NCI-H526 (cell line): ENCODE measurements at regions not wholly inside any gene's neighbourhood (a gene's known extent, or its start where the extent isn't known, plus 50 kb on each side); places are given as distances from the start of the nearest gene placed in this dataset.
"Not testable (repeated sequence)": the region's sequence is repeated elsewhere in the genome, so short reads cannot be mapped to it uniquely, and the experiment has no call there.

ENCODE experiments used
- DNase-seq, 2 experiments: peaks; one replicate each; lab custom pipeline; 2025; lab: John Stamatoyannopoulos, UW

DNA sequence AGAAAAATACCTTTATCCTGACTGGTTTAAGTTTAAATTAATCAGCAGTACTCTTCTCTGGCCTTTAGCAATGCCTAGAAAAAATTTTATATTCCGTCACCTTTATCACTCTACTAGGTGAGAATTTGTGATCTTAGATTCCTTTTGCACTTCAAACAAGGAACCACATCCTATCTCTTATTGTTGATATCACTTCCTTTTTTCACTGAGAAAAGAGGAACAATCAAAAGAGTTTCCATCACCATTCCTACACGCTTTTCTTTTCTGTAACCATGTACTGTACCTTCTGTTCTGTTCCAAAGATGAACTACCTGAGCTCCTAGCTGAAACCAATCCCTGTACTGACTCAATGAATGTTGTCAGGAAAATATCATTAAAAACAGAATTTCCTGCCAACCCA is 1379.0 kb upstream of the MIR17HG start:
- DNase-seq: no peak

DNA sequence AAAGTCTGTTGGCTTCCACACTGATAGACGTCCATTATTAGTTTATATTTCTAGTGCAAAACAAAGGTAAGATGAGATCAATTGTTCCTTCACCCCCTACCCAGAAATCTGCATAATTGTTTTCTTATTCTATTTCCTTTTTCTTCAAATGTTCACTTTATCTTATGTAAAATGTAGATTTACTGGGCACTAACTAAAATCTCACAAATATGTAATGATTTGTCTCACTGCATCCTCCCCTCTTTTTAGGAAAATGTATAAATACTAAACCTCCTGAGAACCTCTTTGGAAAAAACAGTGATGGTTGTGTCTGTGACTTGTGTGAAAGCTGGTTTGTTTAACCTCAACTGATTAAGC is 1377.2 kb upstream of the MIR17HG start:
- no peak for DNase-seq

DNA sequence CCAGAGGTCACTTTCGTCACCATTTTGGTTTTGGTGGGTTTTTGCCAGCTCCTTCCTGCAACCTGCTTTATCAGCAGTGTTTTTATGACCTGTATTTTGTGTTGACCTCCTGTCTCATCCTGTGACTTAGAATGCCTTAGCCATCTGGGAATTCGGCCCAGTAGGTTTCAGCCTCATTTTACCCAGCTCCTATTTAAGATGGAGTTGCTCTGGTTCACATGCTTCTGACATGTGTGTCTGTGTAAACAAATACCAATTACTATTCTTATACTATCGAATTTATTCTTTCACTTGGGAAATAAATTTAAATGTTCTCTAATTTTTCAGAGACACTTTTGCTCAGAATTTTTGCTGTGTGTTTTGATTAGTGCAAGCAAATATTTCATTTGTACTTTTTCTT is 1370.3 kb upstream of the MIR17HG start:
- no peak for DNase-seq

DNA sequence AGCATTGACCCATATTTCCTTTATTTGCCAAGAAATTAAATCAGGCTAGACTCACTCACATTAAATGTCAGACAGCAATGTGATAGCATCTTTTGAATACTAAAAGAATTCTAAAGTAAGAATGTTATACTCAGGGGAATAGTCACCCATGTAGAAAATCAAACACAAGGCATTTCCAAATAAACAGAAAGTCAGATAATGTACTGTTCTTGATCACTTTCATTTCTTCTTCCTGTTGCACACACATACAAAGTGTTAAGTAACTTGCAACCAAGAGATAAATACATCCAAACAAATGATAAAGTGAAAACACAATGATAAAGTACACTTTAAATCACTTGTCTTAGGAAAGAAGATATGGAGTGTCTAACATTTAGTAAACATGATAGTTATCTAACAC is 1366.6 kb upstream of the MIR17HG start:
- no peak for DNase-seq

DNA sequence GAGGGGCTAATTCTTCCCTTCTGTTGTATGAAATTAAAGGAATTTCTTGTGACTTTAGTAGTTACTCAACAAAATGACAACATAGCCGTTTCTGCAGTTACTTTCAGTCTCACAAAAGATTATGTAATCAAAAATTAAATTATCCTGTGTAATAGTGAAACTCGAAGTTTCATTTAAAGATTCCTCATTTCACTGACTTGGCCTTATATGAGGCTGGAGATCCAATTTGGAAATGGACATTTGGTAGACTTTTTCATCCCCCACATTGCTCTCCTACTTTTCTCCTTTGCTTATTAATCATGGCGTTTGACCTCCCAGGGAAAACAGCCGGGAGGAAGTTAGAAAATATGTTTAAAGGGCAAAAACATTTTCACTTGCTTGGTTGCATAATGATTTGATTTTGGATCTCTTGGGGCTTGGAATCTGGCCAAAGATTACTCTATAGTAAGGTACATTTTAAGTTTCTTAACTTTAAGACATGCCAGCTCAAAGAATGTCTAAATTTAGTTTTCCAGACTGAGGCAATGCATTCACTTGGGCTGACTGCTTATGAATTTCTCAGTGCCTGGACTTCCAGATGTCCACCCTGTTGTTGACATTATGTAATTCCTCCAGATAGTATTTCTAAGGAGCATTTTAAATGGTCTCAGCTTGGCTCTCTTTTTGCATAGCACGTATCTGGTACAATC is 1364.9 kb upstream of the MIR17HG start:
- no peak for DNase-seq

DNA sequence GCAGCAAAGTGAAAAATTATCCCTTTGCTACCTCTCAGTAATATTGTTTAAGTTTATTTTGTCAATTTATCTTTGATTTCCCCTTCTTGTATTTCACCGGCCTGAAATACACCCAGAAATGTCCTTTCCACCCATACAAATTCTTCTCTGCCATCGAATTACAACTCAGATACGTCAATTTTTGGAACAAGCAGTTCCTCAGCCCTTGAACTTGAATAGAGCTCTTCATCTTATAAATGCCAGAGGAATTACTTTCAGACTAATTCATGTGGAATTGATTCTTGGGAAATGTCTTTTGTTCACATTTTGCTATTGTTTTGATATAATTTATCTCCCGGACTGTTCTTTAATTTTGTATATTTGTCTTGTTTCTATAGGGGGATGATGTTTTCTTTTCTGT is 1359.3 kb upstream of the MIR17HG start:
- DNase-seq: no peak

DNA sequence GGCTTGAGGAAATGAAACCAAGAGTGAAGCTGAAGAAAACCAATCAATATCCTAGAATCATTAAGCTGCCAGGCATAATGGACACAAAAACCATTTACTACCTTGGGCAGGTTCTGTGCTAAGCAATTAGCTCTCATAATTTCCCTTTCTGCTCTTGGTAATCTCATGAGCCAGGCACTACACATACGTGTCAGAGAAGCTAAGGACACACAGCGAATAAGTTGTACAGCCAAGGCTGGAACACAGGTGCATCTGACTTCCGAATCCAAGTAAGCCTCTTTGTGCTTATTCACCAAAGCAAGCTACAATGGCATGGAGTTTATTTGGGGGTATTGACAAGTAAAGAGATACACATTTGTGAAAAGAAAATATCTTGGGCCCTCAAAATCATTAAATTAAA is 1343.9 kb upstream of the MIR17HG start:
- no peak for DNase-seq

DNA sequence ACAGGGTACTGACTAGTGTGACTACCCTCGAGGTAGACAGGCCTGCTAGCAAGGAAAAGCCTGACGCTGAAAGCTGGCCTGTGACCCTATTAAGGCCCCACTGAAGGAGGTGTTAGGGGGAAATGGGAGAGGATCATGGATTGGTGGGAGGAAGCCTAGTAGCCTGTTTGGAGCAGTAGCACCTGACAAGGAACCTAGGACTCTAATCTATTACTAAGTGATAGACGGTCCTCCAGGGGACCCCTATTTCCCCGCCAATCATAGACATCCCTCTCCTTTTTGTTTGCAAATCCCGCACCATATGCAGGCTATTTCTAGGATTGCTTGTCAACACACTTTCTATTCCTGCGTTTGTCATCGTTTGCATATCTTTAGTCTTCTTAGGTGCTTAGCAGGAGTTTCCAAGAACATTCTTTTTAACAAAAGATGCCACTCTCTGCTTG is 1338.8 kb upstream of the MIR17HG start:
- DNase-seq: no peak

DNA sequence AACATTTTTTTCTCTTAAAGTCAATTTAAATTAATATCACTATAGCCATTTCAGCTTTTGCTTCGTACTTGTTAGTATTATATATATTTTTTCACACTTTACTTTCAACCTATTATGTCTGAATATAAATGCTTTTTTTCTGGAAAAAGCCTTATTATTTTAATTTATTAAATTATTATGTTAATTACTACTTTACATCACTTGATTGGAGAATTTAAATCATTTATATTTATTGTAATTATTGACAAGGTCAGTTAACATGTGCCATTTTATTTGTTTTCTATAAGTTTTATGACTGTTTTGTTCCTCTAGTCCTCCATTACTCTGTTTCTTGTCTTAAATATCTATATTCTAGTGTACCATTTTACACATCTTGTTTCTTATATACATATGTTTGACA is 1333.4 kb upstream of the MIR17HG start:
- no peak for DNase-seq

DNA sequence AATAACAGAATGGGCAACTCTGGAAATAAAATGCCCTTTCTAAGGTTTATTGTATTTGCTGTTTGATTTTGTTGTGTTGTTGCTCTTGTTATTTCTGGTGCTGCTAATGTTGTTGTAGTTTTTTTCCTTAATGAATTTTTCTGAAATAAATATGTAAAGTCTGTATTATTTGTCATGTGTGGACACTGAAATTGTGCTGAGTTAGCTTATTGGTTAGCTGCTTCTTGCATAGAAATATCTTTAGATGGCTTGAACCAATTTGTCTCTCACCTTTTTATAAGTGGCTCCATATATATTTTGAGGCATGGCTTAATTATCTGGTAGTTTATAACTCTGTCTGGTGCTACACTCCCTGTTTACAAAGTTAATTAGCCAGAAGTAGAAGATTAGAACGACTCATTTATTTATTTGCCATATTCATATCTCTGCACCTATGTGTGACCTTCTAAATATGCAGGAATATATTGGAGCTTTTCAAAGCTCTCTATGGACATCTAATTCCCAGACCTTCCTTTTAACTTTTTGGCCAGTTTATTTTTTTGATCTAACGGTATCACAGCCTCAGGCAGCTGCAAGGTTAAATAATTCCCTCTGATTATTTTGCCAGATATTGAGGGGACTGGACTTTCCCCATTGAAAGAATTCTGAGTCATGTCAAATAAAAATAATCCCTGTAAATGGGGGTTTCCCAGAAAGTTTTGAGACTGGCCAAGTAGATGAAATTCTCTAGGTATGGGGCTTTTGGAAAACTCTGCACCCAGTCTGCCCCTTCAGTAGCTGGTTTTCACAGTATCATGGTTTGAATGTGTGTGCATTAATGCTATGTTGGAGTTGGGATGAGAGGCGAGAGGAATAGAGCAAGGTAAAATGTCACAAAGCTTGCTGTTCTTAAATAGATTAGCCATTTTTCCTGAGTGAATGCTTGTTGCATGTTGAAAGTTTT is 1331.7 kb upstream of the MIR17HG start:
- no peak for DNase-seq

DNA sequence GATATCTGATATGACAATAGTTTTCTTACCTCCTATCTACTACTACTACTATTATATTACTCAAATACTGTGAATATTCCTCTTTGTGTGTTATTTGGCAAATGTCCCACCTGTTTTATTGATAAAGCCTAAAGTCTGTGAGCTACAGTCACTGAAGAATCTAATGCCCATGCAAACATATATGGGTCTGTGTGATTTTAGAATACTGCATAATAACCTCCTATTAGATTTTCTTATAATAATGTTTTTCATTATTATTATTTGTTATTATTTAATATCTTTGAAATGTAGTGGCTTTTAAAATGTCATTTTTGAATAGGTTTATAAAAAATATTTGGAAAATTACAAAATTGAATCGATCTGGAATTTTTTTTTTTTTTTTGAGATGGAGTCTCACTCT is 1330.8 kb upstream of the MIR17HG start:
- no peak for DNase-seq

DNA sequence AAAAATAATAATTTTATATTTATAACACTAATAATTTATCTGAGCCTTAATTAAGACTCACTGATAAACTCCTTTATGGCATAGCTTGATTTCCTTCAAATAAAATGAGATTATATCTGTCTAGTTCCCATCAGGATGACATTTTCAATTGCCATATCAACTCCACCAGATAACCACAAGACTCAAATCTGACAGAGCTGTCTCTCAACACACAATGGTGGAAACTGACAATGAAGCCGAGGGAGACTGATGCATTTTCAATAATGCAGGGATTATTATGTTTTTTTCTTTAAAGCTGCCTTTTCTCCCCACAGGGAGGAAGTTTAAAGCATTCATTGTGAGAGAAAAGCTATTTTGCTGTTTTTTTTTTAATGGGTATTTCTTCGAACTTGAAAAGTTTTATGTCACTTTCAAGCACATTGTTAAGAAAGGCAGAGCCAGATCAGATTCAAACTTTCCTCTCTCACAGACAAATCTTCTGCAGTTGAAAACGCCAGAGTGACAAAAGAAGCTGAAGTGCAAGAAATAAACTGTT is 1326.9 kb upstream of the MIR17HG start:
- DNase-seq: no peak

DNA sequence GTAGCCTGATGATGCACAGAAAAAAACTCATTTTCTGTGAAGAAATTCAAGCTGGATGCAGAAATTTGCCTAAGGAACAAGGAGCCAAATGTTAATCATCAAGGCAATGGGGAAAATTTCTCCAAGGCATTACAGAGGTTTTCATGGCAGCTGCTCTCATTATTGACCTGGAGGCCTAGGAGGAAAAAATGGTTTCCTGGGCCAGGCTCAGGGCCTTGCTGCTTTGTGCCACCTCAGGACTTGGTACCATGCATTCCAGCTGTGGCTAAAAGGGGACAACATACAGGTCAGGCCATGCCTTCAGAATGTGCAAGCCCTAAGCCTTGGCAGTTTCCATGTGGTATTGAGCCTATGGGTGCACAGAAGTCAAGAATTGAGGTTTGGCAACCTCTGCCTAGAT is 1320.1 kb upstream of the MIR17HG start:
- no peak for DNase-seq

DNA sequence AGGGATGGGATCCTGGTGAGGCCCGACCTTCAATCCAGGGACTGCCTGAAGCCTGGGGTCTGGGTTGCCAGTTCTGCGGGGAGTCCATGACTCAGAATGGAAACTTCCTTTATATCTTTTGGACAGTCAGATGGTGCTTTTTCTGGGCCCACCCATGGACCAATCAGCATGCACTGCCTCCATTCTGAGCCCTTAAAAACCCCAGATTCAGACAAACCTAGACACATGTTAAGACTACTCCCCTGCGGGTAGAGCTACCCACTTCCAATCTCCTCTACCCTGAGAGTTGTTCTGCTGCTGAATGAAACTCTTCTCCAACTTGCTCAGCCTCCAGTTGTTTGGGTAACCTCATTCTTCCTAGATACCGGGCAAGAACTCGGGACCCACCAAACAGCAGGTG is 1315.2 kb upstream of the MIR17HG start:
- DNase-seq: no peak

DNA sequence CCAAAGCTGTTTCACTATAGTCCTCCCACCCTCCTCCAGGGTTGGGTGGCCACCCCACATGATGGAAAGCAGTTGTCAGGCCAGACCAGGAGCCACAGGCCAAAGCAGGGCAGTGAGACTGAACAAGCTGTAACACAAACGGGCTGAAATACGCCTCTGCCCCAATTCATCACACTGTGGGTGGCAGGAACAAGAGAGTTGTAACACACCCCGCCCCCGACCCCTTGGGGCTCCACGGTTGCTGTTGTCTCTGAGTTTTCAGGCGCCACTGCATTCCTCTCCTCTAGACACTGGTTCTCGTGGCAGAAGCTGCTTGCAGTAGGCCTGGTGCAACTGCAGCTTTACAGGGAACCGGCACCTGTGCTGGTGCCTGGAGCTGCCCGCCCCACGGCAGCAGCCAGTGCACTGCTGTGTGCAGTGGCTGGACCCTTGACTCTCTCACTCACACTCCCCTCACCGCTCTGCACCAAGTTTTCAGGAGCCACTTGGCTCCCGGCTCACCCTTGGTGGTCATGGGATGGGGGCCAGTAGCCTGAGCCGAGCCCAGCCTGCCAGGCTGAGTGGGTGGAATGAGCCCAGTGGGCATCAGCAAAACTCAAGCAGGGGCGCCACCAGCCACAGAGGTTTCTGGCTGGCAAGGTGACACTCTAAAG is 1314.5 kb upstream of the MIR17HG start:
- DNase-seq: no peak

DNA sequence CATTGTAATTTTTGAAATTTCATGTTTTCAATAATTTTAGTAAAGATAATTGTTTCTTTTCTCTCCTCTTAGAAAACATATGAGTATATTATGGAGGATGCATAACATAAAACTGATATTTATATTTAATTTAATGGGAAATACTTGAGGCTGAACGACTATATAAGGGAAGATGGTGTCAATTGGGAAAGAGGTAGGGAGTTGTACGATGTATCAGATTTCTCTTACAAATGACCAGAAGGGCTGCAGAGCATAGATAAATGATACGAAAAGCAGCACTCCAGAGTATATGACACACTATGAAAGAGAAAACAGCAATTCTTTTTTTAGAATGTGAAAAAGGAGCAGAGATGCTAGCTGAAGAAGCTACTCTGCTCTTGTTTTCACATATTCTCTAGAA is 1308.0 kb upstream of the MIR17HG start:
- no peak for DNase-seq

DNA sequence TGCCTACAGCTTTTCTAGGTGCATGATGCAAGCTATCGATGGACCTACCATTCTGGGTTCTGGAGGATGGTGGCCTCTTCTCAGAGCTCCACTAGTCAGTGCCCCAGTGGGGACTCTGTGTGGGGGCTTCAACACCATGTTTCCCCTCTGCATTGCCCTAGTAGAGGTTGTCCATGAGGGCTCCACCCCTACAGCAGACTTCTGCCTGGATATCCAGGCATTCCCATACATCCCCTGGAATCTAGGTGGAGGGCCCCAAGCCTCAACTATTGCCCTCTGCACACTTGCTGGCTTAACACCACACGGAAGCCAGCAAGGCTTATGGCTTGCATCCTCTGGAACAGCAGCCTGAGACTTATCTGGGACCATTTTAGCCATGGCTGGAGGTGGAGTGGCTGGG is 1299.9 kb upstream of the MIR17HG start:
- DNase-seq: no peak

DNA sequence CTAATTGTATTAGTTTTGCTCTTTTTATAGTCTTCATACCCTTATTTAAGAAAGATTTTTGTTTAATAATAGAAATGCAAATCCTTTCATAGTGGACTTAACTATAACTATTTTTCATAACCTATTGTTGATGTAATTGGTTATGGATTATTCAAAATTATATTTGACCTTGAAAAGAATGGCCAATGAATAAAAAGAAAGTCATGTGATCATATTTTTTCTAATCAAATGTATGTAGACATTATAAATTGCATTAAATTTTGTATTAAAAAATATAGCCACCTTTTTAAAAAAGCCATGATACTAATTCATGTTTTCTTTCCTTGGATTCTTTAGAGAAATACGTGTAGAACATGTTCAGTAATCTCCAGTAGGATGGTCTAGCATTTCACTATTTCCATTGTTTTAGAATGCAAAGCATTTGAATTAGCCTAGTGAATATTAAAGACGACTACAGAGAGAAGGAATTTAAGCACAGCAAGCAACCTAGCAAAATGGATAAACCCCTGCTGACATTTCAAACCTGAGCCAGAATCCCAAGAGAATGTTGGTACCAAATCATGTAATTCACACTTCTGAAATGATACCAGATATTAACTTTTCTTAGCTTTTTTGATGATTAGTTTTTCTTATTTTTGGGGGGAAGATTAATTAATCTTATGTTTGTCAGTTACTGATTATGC is 1297.4 kb upstream of the MIR17HG start:
- no peak for DNase-seq

DNA sequence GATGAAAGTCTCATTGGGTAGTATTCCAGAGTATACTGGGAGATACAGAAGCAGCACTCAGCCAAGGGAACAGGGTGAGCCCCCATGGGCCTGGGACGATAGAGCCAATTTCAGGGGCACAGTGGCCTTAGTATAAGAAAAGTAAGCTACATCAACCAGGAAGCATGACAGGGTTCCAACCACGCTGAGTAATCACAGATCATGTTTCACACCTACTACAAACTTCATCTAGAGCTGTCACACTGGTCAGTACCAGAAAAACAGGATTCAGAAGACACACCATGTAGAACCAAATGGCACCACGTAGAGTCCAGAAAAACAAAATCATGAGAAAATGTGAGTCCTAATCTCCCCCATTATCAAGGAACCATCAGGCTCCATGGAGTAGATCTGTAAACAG is 1292.4 kb upstream of the MIR17HG start:
- DNase-seq: no peak

DNA sequence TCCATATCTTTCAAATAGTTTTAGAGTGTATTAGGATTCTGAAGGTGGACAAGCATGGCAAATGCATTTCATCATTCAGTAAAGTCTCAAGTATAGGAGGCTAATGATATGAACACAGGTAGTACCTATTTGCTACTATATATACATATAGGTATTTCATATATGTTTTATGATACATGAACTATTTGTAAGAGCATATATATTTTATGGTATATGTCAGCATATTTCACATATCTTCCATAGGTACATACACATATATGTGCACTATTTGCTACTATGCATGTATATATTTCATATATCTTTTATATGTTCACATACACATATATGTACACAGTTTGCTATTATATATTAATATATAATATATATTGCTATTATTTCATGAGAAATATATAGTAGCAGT is 1291.7 kb upstream of the MIR17HG start:
- no peak for DNase-seq

DNA sequence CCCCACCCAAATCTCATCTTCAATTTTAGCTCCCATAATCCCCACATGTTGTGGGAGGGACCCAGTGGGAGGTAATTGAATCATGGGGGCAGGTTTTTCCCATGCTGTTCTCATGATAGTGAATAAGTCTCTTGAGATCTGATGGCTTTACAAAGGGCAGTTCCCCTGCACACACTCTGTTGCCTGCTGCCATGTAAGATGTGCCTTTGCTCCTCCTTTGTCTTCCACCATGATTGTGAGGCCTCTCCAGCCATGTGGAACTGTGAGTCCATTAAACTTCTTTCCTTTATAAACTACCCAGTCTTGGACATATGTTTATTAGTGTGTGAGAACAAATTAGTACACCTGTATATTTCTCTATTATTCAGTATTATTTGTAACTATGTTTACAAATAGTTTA is 1283.3 kb upstream of the MIR17HG start:
- DNase-seq: not testable (repeated sequence)

DNA sequence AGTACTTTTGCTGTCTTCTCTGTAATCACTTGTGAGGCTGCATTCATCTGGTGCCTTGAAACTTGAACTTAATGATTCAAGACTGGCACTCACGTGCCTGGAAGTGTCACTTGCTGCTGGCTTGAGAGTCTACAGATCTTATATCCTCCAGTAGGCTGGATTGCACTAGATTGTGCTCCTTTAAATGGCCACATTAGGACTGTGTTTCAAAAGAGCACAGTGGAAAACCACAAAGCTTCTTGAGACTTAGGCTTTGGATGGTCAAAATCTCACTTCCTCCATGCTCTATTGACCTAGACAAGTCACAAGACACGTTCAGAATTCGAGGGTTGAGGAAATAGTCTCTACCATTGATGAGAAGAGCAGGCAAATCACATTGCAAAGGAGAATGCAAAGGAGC is 1278.8 kb upstream of the MIR17HG start:
- no peak for DNase-seq
